Panc1 (cell line): ENCODE measurements at regions not wholly inside any gene's neighbourhood (a gene's known extent, or its start where the extent isn't known, plus 50 kb on each side); places are given as distances from the start of the nearest gene placed in this dataset.

Experiments used
- POLR2AphosphoS5 ChIP-seq: IDR thresholded peaks from 2 replicates; pipeline ENCODE4 v1.6.1; 2012; ENCODE audit warnings: mild to moderate bottlenecking, low read depth, low read length, moderate library complexity
- SIN3A ChIP-seq: IDR thresholded peaks from 2 replicates; pipeline ENCODE4 v1.6.1; 2012; ENCODE audit warnings: low read depth, mild to moderate bottlenecking, low read length, moderate library complexity, borderline replicate concordance; ENCODE audit not compliant: insufficient read depth
- TF ChIP-seq, protein P1 (sequence below): fragments of 450-650 bp; IDR thresholded peaks from 2 replicates; pipeline ENCODE4 v1.5.1; 2017; ENCODE audit warnings: mild to moderate bottlenecking
- TF ChIP-seq, protein P2 (sequence below), 2 experiments: IDR thresholded peaks; 2 replicates each; pipeline ENCODE4 v1.6.1; 2011 to 2012; ENCODE audit warnings: low read depth in 2 of 2, control low read depth in 1 of 2, low read length in 1 of 2, mild to moderate bottlenecking in 1 of 2, moderate library complexity in 1 of 2; ENCODE audit not compliant: insufficient read depth in 1 of 2

DNA sequence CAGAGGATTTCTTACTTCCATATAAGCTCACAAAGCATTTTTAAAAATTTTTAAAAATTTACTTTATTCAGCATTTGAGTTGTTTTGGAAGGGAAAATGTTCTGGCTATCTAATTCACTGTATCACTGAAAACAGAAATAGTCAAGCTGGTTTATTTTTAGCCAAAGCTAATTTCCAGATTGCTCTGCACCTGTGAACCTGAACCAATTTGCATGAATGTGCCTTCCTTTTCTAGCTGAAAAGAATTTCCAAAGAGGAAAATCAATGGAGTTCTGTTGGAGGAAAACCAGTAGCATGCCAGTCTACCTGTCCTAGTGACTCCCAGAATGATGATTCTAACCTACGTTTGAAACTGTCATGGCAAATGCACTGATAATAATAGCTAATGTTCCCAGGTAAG, 134.2 kb upstream of the LIPC start:
- no peak for TF ChIP-seq POLR2AphosphoS5
- TF ChIP-seq, protein P1, sequence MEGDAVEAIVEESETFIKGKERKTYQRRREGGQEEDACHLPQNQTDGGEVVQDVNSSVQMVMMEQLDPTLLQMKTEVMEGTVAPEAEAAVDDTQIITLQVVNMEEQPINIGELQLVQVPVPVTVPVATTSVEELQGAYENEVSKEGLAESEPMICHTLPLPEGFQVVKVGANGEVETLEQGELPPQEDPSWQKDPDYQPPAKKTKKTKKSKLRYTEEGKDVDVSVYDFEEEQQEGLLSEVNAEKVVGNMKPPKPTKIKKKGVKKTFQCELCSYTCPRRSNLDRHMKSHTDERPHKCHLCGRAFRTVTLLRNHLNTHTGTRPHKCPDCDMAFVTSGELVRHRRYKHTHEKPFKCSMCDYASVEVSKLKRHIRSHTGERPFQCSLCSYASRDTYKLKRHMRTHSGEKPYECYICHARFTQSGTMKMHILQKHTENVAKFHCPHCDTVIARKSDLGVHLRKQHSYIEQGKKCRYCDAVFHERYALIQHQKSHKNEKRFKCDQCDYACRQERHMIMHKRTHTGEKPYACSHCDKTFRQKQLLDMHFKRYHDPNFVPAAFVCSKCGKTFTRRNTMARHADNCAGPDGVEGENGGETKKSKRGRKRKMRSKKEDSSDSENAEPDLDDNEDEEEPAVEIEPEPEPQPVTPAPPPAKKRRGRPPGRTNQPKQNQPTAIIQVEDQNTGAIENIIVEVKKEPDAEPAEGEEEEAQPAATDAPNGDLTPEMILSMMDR: no peak
- TF ChIP-seq, protein P2, sequence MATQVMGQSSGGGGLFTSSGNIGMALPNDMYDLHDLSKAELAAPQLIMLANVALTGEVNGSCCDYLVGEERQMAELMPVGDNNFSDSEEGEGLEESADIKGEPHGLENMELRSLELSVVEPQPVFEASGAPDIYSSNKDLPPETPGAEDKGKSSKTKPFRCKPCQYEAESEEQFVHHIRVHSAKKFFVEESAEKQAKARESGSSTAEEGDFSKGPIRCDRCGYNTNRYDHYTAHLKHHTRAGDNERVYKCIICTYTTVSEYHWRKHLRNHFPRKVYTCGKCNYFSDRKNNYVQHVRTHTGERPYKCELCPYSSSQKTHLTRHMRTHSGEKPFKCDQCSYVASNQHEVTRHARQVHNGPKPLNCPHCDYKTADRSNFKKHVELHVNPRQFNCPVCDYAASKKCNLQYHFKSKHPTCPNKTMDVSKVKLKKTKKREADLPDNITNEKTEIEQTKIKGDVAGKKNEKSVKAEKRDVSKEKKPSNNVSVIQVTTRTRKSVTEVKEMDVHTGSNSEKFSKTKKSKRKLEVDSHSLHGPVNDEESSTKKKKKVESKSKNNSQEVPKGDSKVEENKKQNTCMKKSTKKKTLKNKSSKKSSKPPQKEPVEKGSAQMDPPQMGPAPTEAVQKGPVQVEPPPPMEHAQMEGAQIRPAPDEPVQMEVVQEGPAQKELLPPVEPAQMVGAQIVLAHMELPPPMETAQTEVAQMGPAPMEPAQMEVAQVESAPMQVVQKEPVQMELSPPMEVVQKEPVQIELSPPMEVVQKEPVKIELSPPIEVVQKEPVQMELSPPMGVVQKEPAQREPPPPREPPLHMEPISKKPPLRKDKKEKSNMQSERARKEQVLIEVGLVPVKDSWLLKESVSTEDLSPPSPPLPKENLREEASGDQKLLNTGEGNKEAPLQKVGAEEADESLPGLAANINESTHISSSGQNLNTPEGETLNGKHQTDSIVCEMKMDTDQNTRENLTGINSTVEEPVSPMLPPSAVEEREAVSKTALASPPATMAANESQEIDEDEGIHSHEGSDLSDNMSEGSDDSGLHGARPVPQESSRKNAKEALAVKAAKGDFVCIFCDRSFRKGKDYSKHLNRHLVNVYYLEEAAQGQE (IDR thresholded peaks at IDR 0.05; ENCODE audit: insufficient read depth in 1 of 2, low read depth in 2 of 2, low read length in 1 of 2): no peak
- TF ChIP-seq SIN3A: no peak
